22Rv1 (cell line): ENCODE measurements at regions not wholly inside any gene's neighbourhood (a gene's known extent, or its start where the extent isn't known, plus 50 kb on each side); places are given as distances from the start of the nearest gene placed in this dataset.
"Not testable (repeated sequence)": the region's sequence is repeated elsewhere in the genome, so short reads cannot be mapped to it uniquely, and the experiment has no call there.

Source experiments
- H3K27ac ChIP-seq: fragments of 450-650 bp; 2 replicates; pipeline ENCODE4 v1.5.1; 2017
- ZFX ChIP-seq: fragments of 450-650 bp; IDR thresholded peaks from 2 replicates; pipeline ENCODE4 v1.6.1; 2017; ENCODE audit warnings: antibody characterized with exemption, borderline replicate concordance
- TF ChIP-seq, protein P1 (sequence below): fragments of 450-650 bp; IDR thresholded peaks from 2 replicates; pipeline ENCODE4 v1.5.1; 2017; ENCODE audit warnings: mild to moderate bottlenecking

DNA sequence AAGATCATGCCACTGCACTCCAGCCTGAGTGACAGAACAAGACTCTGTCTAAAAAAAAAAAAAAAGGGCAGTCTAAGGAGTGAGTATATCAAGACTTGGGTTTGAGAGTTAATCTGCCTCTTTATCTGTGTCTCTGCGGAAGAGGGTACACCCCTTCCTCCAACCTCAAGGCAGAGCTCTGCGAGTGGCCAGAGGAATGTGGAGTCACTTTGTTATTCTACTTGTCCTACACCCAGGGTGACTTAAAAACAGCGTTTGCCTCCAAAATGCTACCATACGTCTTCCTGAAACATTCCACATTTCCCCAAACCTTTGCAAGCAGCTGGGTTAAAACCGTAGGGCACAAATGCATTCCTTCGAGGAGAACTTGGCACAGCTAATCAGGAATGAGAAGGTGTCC is 199.9 kb downstream of the SHOX start:
- TF ChIP-seq, protein P1, sequence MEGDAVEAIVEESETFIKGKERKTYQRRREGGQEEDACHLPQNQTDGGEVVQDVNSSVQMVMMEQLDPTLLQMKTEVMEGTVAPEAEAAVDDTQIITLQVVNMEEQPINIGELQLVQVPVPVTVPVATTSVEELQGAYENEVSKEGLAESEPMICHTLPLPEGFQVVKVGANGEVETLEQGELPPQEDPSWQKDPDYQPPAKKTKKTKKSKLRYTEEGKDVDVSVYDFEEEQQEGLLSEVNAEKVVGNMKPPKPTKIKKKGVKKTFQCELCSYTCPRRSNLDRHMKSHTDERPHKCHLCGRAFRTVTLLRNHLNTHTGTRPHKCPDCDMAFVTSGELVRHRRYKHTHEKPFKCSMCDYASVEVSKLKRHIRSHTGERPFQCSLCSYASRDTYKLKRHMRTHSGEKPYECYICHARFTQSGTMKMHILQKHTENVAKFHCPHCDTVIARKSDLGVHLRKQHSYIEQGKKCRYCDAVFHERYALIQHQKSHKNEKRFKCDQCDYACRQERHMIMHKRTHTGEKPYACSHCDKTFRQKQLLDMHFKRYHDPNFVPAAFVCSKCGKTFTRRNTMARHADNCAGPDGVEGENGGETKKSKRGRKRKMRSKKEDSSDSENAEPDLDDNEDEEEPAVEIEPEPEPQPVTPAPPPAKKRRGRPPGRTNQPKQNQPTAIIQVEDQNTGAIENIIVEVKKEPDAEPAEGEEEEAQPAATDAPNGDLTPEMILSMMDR: no peak
- TF ChIP-seq ZFX: no peak
- no peak overlapping the region for H3K27ac ChIP-seq

GRCh38 chrX:829145-829544 is 198.6 kb downstream of the SHOX start:
- no peak overlapping the region for H3K27ac ChIP-seq

GRCh38 chrX:828411-828959 is 197.9 kb downstream of the SHOX start:
- TF ChIP-seq ZFX: no peak
- TF ChIP-seq, protein P1: no peak
- H3K27ac ChIP-seq: no peak overlapping the region

More at GRCh38 chrX:829145-829544, 198.6 kb downstream of the SHOX start:
- no peak for TF ChIP-seq ZFX
- TF ChIP-seq, protein P1: no peak

GRCh38 chrX:826448-826847 is 195.9 kb downstream of the SHOX start:
- TF ChIP-seq ZFX: no peak
- TF ChIP-seq, protein P1: no peak

DNA sequence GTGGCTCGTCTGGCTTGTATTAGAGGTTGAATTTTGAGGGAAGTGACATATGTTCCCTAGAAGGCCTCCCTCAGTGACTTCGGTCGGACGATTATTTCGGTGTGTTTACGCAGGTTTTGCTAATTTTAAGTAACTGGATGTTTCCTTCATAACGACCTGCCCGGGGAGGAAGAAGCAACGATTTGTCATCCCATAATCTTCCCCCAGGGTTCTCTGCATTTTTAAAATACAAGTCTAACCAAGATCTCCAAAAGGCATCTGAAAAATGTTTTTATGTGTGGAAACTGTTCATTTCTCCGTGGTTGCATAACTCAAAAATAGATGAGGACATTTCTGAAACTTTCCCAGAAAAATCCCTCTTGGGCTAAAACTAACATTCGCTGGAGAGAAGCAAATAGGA is 195.4 kb downstream of the SHOX start:
- H3K27ac ChIP-seq: no peak overlapping the region
- TF ChIP-seq, protein P1: no peak
- no peak for TF ChIP-seq ZFX

More at GRCh38 chrX:826448-826847, 195.9 kb downstream of the SHOX start:
- H3K27ac ChIP-seq: no peak overlapping the region

DNA sequence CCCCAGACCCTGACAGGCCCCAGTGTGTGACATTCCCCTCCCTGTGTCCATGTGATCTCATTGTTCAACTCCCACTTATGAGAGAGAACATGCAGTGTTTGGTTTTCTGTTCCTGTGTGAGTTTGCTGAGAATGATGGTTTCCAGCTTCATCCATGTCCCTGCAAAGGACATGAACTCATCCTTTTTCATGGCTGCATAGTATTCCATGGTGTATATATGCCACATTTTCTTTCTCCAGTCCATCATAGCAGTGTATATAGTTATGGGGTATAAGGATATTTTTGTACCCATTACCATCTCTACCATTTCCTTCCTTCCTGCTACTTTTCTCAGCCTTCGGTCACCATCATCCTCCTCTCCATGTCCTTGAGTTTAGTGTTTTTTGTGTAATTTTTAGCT is 192.5 kb downstream of the SHOX start:
- not testable (repeated sequence) for H3K27ac ChIP-seq

- H3K27ac ChIP-seq: no peak overlapping the region
- TF ChIP-seq, protein P1: no peak
- no peak for TF ChIP-seq ZFX
These were observed 190.9 kb downstream of the SHOX start for GRCh38 chrX:821327-822107.

- TF ChIP-seq, protein P1: no peak
- TF ChIP-seq ZFX: no peak
- H3K27ac ChIP-seq: no peak overlapping the region
These were observed 189.1 kb downstream of the SHOX start for GRCh38 chrX:819684-820083.
